Spleen (tissue), 11 donors: ENCODE measurements at regions not wholly inside any gene's neighbourhood (a gene's known extent, or its start where the extent isn't known, plus 50 kb on each side); places are given as distances from the start of the nearest gene placed in this dataset.

Experiments
- DNase-seq: peaks from one replicate; pipeline ENCODE4 v3.0.0-alpha.2; 2020
- H3K27ac ChIP-seq, 8 donors: fragments of 200-600 bp; sonication (generic) in 7 of 8; 1 replicate in 4 of 8; 2 replicates in 4 of 8; pipeline versions ENCODE4 v1.5.0 to v1.8.0; 2016 to 2021; ENCODE audit warnings: inconsistent platforms in 4 of 8, mild to moderate bottlenecking in 4 of 8, moderate library complexity in 1 of 8
- H3K27me3 ChIP-seq, 7 donors: fragments of 200-600 bp; sonication (generic) in 6 of 7; replicated peaks in 1 of 7; 1 replicate in 4 of 7; 2 replicates in 3 of 7; pipeline versions ENCODE4 v1.5.0 to v1.8.0; 2016 to 2021; ENCODE audit warnings: inconsistent platforms in 3 of 7, mild to moderate bottlenecking in 1 of 7
- H3K36me3 ChIP-seq, 6 donors: fragments of 200-600 bp; sonication (generic) in 5 of 6; 1 replicate in 4 of 6; 2 replicates in 2 of 6; pipeline versions ENCODE4 v1.5.0 to v1.8.0; 2016 to 2021; ENCODE audit warnings: inconsistent platforms in 2 of 6
- H3K4me1 ChIP-seq, 6 donors: fragments of 200-600 bp; sonication (generic) in 5 of 6; 1 replicate in 3 of 6; 2 replicates in 3 of 6; pipeline versions ENCODE4 v1.5.0 to v1.8.0; 2016 to 2021; ENCODE audit warnings: inconsistent platforms in 3 of 6
- H3K4me3 ChIP-seq, 8 donors: fragments of 200-600 bp; sonication (generic) in 7 of 8; 1 replicate in 4 of 8; 2 replicates in 4 of 8; pipeline versions ENCODE4 v1.5.0 to v1.8.0; 2016 to 2021; ENCODE audit warnings: inconsistent platforms in 4 of 8, mild to moderate bottlenecking in 4 of 8, moderate library complexity in 2 of 8
- H3K9me3 ChIP-seq, 8 donors: fragments of 200-600 bp; sonication (generic) in 7 of 8; 1 replicate in 4 of 8; 2 replicates in 4 of 8; pipeline versions ENCODE4 v1.5.0 to v1.8.0; 2016 to 2021; ENCODE audit warnings: inconsistent platforms in 4 of 8
- POLR2A ChIP-seq, 3 donors: fragments of 450-650 bp; IDR thresholded peaks; one replicate each; pipeline ENCODE4 v1.5.1; 2017; ENCODE audit warnings: antibody characterized with exemption in 3 of 3, mild to moderate bottlenecking in 1 of 3
- POLR2AphosphoS5 ChIP-seq, 3 donors: sonication (generic); formaldehyde crosslinking; IDR thresholded peaks; one replicate each; pipeline ENCODE4 v1.5.1; 2017; ENCODE audit warnings: antibody characterized with exemption in 3 of 3
- WGBS, 5 donors: extraction: QIAGEN DNeasy Blood & Tissue Kit in 3 of 5; methylation state at CpG; one replicate each; pipeline versions ENCODE4 v1.1.5 to v1.1.7; 2013 to 2018; 5-methylcytosine and 5-hydroxymethylcytosine counted together
- intact Hi-C: fragments of 100-400 bp; cut with DNase I; formaldehyde crosslinking; loops from one replicate; pipeline ENCODE4 v1.15.0; 2023; ENCODE audit warnings: low total_unique reads
- TF ChIP-seq, protein P1 (sequence below), 11 experiments: fragments of 200-600 bp in 7 of 11; fragments of 450-650 bp in 4 of 11; sonication (generic) in 4 of 11; IDR thresholded peaks in 8 of 11; conservative IDR thresholded peaks in 3 of 11; 1 replicate in 7 of 11; 2 replicates in 4 of 11; pipeline versions ENCODE4 v1.4.0 to v1.8.0; 2016 to 2021; ENCODE audit warnings: antibody characterized with exemption in 11 of 11, inconsistent platforms in 4 of 11, mild to moderate bottlenecking in 1 of 11
- donor health status: healthy with polysubstance abuse.
- donor health status: DM: no; HTN: no; CAD: no; lungs with moderate emphysema.
- donor health status: DM: no; HTN: no; CAD: no.
- donor health status: Bipolar disorder and iron deficiency.
- donor health status: healthy.
- donor health status: DM: no; HTN: no; CAD: no.
- donor health status: DM: yes; HTN: yes; CAD: no.

DNA sequence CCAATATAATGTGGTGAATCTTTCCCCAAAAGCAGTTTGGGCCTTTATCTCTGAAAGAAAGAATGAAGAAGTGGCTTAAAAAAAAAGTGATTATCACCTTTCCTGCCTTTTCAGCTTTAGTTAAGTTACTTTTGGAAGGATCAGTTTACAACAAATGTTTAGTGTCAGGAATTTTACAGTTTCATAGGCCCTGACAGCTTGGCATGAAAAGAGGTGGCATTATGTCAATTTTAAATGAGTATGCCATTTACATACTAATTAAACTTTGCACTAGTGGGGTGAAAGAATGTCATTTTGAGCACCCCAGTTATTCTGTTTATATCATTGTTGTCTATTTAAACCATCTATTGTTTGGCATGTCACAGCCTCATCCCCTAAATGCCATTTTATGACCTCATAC, 763.5 kb upstream of the FANCL start:
- no peak overlapping the region for H3K4me3 ChIP-seq
- H3K27ac ChIP-seq: no peak overlapping the region
- intact Hi-C loops: no loop called here
- no peaks in the 10 kb centered on the region for H3K4me1 ChIP-seq
- DNase-seq: no peak
- H3K36me3 ChIP-seq: no peaks in the 10 kb centered on the region
- H3K27me3 ChIP-seq: no peaks in the 10 kb centered on the region
- TF ChIP-seq, protein P1, sequence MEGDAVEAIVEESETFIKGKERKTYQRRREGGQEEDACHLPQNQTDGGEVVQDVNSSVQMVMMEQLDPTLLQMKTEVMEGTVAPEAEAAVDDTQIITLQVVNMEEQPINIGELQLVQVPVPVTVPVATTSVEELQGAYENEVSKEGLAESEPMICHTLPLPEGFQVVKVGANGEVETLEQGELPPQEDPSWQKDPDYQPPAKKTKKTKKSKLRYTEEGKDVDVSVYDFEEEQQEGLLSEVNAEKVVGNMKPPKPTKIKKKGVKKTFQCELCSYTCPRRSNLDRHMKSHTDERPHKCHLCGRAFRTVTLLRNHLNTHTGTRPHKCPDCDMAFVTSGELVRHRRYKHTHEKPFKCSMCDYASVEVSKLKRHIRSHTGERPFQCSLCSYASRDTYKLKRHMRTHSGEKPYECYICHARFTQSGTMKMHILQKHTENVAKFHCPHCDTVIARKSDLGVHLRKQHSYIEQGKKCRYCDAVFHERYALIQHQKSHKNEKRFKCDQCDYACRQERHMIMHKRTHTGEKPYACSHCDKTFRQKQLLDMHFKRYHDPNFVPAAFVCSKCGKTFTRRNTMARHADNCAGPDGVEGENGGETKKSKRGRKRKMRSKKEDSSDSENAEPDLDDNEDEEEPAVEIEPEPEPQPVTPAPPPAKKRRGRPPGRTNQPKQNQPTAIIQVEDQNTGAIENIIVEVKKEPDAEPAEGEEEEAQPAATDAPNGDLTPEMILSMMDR (IDR thresholded peaks at IDR 0.05 in 8 of 11, conservative IDR thresholded peaks at IDR 0.05 in 3 of 11): no peak
- no peak for TF ChIP-seq POLR2A (IDR thresholded peaks at IDR 0.05)
- TF ChIP-seq POLR2AphosphoS5 (IDR thresholded peaks at IDR 0.05): no peak
- H3K9me3 ChIP-seq: no peaks in the 10 kb centered on the region

DNA sequence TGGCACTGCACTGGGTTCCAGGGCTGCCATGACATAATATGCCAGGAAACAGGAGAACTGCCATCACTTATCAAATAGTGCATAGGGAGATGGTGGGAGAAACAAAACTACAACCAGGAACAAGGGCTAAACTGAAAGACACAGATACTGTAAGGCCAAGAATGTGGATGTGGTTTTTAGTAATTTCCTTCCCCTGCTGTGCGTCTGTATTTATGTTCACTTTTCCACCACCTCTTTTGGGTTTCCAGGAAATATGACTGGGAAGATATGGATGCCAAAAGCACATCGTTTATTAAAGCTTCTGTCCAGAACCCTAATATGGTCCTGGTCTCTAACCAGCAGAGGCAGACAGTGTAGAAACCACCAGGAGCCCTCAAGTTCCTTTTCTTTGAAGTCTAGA, 759.7 kb upstream of the FANCL start:
- no peak for DNase-seq
- intact Hi-C loops: no loop called here
- WGBS, 5 donors: 15 to 25% (median 22%) methylated on average over 2 of the region's 2 CpGs

DNA sequence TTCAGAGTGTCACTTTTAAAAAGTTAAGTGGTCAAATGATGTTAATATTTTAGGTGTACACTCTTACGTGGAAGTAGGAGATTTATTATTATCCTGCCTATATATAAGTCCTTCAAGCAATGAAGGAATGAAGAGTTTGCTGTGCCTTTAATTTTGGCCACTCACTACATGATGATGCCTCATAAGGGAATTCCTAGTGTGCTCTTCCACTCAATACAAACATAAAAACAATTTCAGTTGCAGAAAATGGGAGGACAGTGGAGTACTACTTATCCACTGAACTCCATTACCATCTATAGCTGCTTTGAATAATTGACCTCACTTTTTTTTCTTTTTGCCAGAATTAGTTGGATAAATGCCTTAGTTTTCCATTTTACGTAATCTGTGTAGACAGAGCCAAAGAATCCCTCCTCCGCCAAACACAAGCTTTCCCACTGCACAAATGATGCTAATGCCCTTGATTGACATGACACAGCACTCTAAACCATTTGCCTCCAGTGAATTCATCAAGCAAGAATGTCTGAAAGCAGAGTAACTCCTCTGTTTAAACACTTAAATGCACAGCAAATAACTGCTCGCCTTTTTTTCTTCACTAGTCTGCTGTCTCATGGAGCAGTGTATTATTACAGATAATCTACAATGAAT, 751.1 kb upstream of the FANCL start:
- intact Hi-C loops: no loop called here
- H3K27me3 ChIP-seq: no peaks in the 10 kb centered on the region
- TF ChIP-seq POLR2AphosphoS5 (IDR thresholded peaks at IDR 0.05) (no peak), POLR2A (IDR thresholded peaks at IDR 0.05) (no peak)
- TF ChIP-seq, protein P1 (IDR thresholded peaks at IDR 0.05 in 8 of 11, conservative IDR thresholded peaks at IDR 0.05 in 3 of 11): no peak
- no peak overlapping the region for H3K4me3 ChIP-seq
- H3K27ac ChIP-seq: no peak overlapping the region
- 62 to 73% (median 67%) methylated on average over 4 of the region's 4 CpGs for WGBS, 5 donors
- no peaks in the 10 kb centered on the region for H3K9me3 ChIP-seq
- H3K36me3 ChIP-seq: no peaks in the 10 kb centered on the region
- DNase-seq: no peak
- H3K4me1 ChIP-seq: no peaks in the 10 kb centered on the region

More for the DNA sequence above, 759.7 kb upstream of the FANCL start:
- TF ChIP-seq POLR2AphosphoS5 (IDR thresholded peaks at IDR 0.05) (no peak), POLR2A (IDR thresholded peaks at IDR 0.05) (no peak)
- TF ChIP-seq, protein P1 (IDR thresholded peaks at IDR 0.05 in 8 of 11, conservative IDR thresholded peaks at IDR 0.05 in 3 of 11): no peak
- Histone ChIP-seq H3K27me3 (no peaks in the 10 kb centered on the region), H3K4me3 (no peak overlapping the region), H3K36me3 (no peaks in the 10 kb centered on the region), H3K4me1 (no peaks in the 10 kb centered on the region), H3K9me3 (no peaks in the 10 kb centered on the region), H3K27ac (no peak overlapping the region)

DNA sequence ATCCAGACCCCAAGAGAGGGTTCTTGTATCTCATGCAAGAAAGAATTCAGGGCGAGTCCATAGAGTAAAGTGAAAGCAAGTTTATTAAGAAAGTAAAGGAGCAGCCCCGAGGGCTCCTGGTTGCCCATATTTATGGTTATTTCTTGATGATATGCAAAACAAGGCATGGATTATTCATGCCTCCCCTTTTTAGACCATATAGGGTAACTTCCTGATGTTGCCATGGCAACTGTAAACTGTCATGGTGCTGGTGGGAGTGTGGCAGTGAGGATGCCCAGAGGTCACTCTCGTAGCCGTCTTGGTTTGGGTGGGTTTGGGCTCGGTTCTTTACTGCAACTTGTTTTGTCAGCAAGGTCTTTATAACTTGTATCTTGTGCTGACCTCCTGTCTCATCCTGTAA, 750.2 kb upstream of the FANCL start:
- H3K9me3 ChIP-seq: no peaks in the 10 kb centered on the region
- no peaks in the 10 kb centered on the region for H3K4me1 ChIP-seq
- WGBS, 5 donors: 61 to 79% (median 70%) methylated on average over 5 of the region's 5 CpGs
- H3K4me3 ChIP-seq: no peak overlapping the region
- no peak overlapping the region for H3K27ac ChIP-seq
- no peaks in the 10 kb centered on the region for H3K27me3 ChIP-seq
- TF ChIP-seq POLR2AphosphoS5 (IDR thresholded peaks at IDR 0.05) (no peak), POLR2A (IDR thresholded peaks at IDR 0.05) (no peak)
- TF ChIP-seq, protein P1 (IDR thresholded peaks at IDR 0.05 in 8 of 11, conservative IDR thresholded peaks at IDR 0.05 in 3 of 11): no peak
- H3K36me3 ChIP-seq: no peaks in the 10 kb centered on the region
- intact Hi-C loops: no loop called here
- no peak for DNase-seq
